ENCODE measurements at regions not wholly inside any gene's neighbourhood (a gene's known extent, or its start where the extent isn't known, plus 50 kb on each side); places are given as distances from the start of the nearest gene placed in this dataset.

- H3K4me2 ChIP-seq (ENCODE audit: low read length): no peak overlapping the region
- intact Hi-C loops (cut with micrococcal nuclease): no loop called here
- no peak for TF ChIP-seq POLR2A (IDR thresholded peaks at IDR 0.05; ENCODE audit: borderline replicate concordance, extremely low read depth, insufficient read depth, insufficient read length)
- no peak for TF ChIP-seq SP1 (IDR thresholded peaks at IDR 0.05; ENCODE audit: low read depth)
- no peak for TF ChIP-seq YY1 (IDR thresholded peaks at IDR 0.05; ENCODE audit: extremely low read depth, insufficient replicate concordance, low read depth, low read length)
- TF ChIP-seq, protein P1, sequence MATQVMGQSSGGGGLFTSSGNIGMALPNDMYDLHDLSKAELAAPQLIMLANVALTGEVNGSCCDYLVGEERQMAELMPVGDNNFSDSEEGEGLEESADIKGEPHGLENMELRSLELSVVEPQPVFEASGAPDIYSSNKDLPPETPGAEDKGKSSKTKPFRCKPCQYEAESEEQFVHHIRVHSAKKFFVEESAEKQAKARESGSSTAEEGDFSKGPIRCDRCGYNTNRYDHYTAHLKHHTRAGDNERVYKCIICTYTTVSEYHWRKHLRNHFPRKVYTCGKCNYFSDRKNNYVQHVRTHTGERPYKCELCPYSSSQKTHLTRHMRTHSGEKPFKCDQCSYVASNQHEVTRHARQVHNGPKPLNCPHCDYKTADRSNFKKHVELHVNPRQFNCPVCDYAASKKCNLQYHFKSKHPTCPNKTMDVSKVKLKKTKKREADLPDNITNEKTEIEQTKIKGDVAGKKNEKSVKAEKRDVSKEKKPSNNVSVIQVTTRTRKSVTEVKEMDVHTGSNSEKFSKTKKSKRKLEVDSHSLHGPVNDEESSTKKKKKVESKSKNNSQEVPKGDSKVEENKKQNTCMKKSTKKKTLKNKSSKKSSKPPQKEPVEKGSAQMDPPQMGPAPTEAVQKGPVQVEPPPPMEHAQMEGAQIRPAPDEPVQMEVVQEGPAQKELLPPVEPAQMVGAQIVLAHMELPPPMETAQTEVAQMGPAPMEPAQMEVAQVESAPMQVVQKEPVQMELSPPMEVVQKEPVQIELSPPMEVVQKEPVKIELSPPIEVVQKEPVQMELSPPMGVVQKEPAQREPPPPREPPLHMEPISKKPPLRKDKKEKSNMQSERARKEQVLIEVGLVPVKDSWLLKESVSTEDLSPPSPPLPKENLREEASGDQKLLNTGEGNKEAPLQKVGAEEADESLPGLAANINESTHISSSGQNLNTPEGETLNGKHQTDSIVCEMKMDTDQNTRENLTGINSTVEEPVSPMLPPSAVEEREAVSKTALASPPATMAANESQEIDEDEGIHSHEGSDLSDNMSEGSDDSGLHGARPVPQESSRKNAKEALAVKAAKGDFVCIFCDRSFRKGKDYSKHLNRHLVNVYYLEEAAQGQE (IDR thresholded peaks at IDR 0.05; ENCODE audit: low read depth): no peak
- TF ChIP-seq, protein P2, sequence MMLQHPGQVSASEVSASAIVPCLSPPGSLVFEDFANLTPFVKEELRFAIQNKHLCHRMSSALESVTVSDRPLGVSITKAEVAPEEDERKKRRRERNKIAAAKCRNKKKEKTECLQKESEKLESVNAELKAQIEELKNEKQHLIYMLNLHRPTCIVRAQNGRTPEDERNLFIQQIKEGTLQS (IDR thresholded peaks at IDR 0.05): no peak
- no peak for TF ChIP-seq EGR1 (IDR thresholded peaks at IDR 0.05; ENCODE audit: low read depth)
- TF ChIP-seq EZH2phosphoT487 (IDR thresholded peaks at IDR 0.05; ENCODE audit: borderline replicate concordance): no peak
- no peak for TF ChIP-seq POLR2AphosphoS5 (IDR thresholded peaks at IDR 0.05; ENCODE audit: low read depth, low read length)
- no peak for TF ChIP-seq ZNF274 (IDR thresholded peaks at IDR 0.05; ENCODE audit: low read depth, low read length)
- TF ChIP-seq ELF1 (IDR thresholded peaks at IDR 0.05; ENCODE audit: borderline replicate concordance, low read depth): no peak
- no peak for TF ChIP-seq FOSL1 (IDR thresholded peaks at IDR 0.05; ENCODE audit: low read depth)
- TF ChIP-seq, protein P3, sequence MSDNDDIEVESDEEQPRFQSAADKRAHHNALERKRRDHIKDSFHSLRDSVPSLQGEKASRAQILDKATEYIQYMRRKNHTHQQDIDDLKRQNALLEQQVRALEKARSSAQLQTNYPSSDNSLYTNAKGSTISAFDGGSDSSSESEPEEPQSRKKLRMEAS (IDR thresholded peaks at IDR 0.05): no peak
- no peak for TF ChIP-seq ZFX (IDR thresholded peaks at IDR 0.05)
- no peak for TF ChIP-seq EZH2 (IDR thresholded peaks at IDR 0.05)
- no peak for TF ChIP-seq CBX3 (IDR thresholded peaks at IDR 0.05; ENCODE audit: low read depth)
- TF ChIP-seq TCF7L2 (IDR thresholded peaks at IDR 0.05; ENCODE audit: borderline replicate concordance, extremely low read depth, insufficient read depth, insufficient read length): no peak
- no peak for TF ChIP-seq RAD21 (IDR thresholded peaks at IDR 0.05; ENCODE audit: low read depth)
- no peak for TF ChIP-seq SRF (IDR thresholded peaks at IDR 0.05; ENCODE audit: low read depth)
- no peak for TF ChIP-seq CTCF (IDR thresholded peaks at IDR 0.05 in 2 of 3, conservative IDR thresholded peaks at IDR 0.05 in 1 of 3; ENCODE audit: borderline replicate concordance in 1 of 3, insufficient read depth in 1 of 3, low read depth in 2 of 3, low read length in 2 of 3)
- no peak for TF ChIP-seq SIN3A (IDR thresholded peaks at IDR 0.05; ENCODE audit: low read depth)
- H3K9me3 ChIP-seq (ENCODE audit: control insufficient read depth in 1 of 2, insufficient read depth in 1 of 2, low read depth in 1 of 2, low read length in 2 of 2): peaks cover 3 to 18% of the 10 kb centered on the region in 2 experiments; a peak in 1 of 4 replicates
- no peak overlapping the region for H2AFZ ChIP-seq (ENCODE audit: low read depth, low read length, poor library complexity, severe bottlenecking)
- no peak overlapping the region for H3K9ac ChIP-seq (ENCODE audit: low read length)
- H3K9me2 ChIP-seq (ENCODE audit: insufficient read depth): no peaks in the 10 kb centered on the region
- H3K79me2 ChIP-seq (ENCODE audit: insufficient read depth, low read length): no peaks in the 10 kb centered on the region
- BruUV-seq (replicated peaks): no TSS peak
- no peaks in the 10 kb centered on the region for H3K27me3 ChIP-seq (ENCODE audit: insufficient read depth, low read length)
- ChIA-PET CTCF (no interaction called here), POLR2A (no interaction called here), RAD21 (ENCODE audit: low non-redundant PET in 1 of 2, low total read pairs in 2 of 2, uncharacterized antibody in 2 of 2, unreplicated experiment in 2 of 2) (no interaction called here)
- ATAC-seq: no peak
- no peak for DNase-seq (ENCODE audit: low read depth, low spot score)
- H3K36me3 ChIP-seq (ENCODE audit: control insufficient read depth in 1 of 2, insufficient read depth in 2 of 2, low read length in 2 of 2): no peaks in the 10 kb centered on the region
- no peaks in the 10 kb centered on the region for H4K20me1 ChIP-seq (ENCODE audit: insufficient read depth)
- H3K4me1 ChIP-seq (ENCODE audit: control insufficient read depth in 1 of 2, insufficient read depth in 2 of 2, low read length in 2 of 2): no peaks in the 10 kb centered on the region
- no peak overlapping the region for H3K4me3 ChIP-seq (replicated peaks in 1 of 2; ENCODE audit: low read depth in 1 of 2, low read length in 2 of 2)
- no peak overlapping the region for H3K27ac ChIP-seq (ENCODE audit: low read depth, low read length)
These were observed 149.6 kb downstream of the IRS2 start for GRCh38 chr13:109636736-109637135.

All from HCT116 (cell line).